ENCODE measurements at regions not wholly inside any gene's neighbourhood (a gene's known extent, or its start where the extent isn't known, plus 50 kb on each side); places are given as distances from the start of the nearest gene placed in this dataset.
A peak's percentile ranks its signal among the peaks of the same experiment; 100 is the strongest.

DNA sequence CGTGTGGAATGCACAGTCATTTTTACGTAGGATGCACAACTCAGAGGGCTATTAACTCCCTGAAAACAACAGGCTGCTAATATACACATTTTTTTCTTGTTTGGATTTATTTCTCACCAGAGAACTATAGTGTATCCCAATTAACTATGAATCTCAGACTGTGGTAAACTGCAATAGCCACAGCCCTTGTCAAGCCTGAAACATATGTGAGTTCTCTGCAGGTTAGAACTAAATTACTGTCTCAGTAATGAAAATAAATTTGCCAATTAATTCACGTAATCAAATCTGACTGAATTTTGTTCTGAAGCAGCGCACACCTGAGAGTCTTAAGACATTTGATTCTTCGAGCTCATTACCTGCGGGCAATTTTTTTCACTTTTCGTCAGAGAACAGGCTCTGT is 318.6 kb downstream of the PMP22 start:
- no peak for DNase-seq

DNA sequence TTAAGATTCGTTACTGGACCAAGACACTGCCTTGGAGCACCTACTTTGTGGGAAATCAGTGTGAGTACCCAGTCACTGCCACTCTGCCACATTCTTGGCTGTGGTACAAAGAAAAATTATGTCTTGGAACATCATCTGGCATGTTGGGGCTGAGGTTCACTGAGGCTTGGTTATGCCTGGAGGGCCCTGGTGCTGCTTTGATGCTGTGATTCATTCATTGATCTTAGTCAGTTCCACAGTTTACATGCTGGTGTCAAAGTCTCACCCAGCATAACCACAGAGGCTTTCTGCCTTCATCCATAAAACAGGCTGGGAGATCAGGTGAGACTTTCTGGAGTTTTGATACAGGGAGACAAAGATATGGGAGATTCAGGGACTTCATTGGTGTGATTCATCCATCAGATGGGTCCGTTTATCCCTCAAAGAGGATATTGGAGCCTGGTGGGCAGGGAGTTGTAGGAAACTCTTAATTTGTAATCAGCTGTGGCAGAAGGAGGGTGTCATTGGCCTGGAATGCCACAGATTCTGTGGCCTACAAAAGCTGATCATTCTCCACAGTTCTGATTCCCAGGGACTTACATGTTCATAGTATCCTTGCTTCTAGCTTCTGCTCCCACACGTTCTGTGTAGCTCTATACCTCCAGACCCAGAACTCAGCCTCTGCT is 322.5 kb downstream of the PMP22 start:
- no peak for DNase-seq

DNA sequence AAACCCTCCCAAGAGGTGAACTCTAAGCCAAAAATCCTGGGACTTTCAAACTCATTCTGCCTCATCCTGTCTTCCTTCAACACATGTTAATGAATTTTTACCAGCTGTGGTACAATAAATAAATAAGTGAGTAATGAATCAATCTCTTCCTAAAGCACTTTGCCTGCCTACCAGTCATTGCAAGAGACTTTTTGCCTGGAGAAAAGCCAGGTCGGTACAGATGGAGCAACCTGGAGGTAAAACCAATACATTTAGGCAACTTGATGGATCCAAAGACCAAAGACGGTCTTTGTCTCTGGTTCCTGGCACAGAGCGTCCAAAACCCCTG is 324.2 kb downstream of the PMP22 start:
- DNase-seq: no peak

DNA sequence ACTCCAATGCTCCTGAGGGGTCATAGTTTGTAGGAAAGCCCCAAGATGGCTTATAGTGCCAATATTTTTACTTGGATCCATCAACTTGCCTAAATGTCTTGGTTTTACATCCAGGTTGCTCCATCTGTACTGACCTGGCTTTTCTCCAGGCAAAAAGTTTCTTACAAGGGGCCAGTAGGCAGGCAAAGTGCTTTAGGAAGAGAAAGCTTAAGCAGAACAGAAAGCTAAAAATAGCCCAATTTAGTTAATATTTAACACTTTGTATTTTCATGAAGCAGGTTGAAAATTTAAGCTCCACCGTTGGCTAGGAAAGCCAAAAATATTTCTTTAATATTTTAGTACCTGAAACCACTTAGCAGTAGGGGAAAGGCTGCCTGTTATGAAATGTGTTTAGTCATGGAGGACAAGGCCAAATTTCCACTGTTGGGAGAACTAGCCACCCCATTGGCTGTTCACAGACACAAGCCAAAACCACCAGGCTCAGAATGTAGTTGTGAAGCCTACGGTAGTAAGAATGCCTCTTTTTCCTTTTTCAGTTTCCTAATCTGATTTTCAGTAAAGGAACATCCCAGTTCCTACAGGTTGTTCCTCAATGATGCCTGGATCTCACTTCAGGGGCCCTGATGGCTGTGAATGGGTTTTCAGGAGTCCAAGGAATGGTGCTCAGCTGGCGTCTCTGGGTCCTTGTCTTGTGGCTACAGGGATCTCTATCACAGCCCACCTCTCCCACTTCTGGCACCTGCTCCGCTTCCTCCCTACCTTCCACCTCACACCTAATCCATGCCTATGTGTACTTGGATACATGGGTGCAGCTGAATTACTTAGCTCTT is 324.8 kb downstream of the PMP22 start:
- no peak for DNase-seq

DNA sequence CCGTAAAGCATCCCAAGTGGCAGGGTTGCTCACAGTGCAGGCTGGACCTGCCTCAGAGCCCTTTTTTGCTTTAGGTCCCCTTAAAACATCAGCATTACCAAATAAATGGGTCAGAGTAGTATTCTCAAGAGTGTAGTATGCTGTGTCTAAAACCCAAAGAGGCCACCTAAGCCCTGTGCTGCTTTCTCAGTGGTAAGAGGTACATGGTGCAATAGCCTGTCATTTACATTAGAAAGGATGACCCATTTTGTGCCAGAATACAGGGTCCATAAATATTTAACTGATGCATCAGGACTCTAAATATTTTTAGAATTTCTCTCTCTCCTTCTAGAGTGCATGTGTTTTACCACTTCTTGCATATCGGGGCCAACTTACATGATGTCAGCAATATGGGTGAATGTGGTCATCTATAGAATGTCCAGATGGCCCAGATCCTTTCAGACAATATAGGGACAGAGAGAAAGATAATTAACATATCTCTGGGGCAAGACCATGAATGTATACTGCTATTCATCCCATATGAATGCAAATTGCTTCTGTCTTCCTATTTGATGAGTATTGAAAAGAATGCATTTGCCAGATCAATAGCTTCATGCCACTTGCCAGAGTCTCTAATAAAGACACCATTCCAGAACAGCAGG is 329.2 kb downstream of the PMP22 start:
- no peak for DNase-seq

DNA sequence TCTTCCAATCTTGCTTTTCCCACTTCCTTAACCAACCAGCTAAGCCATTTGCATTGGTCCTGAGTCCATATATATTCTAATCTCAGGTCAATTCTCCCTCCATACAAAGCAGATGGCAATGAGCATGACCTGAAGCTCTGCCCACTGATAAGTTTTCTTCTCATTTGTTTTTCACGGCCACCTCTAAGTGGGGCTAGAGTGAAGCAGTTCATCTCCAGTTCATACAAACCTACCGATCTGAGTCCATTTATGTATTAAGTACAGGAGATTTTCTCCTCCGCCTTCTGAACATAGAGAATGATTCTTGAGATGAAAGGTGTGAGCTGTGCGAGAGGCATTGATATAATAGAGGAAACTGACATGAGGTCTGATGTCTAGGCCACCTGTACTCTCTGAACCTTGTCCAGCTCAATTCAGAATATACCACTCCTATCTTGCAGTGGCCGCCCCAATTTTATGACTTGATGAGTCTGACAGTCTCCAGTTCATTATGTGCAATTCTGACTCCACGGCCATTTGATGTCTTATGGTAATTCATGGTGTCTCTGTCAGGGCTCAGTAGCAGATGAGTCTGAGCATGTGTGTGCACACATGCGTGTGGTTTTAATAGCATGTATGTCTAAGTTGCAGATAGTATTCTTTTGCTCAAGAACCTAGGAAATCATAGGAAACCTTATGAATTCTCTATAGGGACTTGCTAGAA is 329.8 kb downstream of the PMP22 start:
- DNase-seq: no peak

DNA sequence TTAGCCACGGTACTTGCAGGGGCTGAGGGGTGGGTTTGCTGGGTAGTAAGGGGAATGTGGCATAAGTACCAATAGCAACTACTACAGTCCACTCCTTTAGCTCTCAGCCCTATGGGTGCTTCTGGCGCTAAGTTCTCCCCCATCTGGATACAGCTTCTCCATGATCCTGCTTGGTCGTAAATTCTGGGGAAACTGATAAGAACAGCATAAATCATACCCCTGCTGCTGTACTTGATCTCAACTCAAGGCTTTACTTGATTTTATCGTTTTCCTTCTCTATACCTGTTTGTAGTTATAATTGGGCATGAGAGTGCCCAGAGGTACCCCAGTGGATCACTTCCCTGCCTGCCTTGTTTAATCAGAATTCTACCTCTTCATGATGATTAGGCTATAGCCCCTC is 331.4 kb downstream of the PMP22 start:
- DNase-seq: no peak

DNA sequence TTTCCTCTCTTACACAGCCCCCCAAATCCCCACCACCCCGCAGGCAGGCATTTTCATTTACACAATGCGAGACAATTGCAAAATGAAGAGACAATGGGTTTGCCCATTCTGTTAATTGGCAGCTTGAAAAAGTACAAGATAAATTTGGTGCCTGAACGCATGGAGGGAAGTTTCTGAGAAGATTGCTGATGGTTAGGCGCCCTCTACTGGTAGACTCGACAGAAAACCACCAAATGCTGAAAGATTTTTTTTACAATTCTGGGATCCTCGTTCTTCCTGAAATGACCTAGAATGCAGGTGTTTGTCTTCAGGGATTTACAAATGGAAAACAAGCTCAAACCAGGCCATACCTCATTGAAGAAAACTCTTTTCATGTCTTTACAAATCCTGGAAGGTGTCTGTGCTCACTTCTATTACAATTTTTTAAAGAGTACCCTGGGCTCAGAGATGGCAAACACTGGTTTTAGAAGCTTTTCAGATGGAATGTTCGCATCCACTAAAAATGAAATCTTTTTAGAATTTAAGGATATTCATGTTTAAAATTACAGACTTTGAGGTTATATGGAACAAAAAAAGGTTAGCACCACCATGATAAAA is 338.5 kb downstream of the PMP22 start:
- peak in 6 of 14 donors; percentile 2 to 32 (median 7) for DNase-seq

DNA sequence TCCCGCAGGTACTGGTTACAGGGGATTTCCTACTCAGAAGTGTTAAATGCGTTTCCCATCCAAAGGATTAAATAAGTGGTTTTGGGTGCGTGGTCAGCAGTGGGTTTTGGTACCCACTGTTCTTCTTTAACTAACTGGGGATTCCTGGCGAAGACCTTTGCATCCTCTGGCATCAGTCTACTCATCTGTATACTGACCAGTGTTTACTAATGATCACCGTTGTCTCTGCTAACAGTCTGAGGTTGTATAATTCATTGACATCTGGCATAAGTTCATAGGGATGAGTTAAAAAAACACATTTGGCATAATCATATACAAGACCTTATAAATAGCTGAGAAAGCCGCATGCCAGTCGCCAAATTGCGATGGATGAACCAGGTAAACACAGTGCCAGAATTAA is 339.1 kb downstream of the PMP22 start:
- DNase-seq: no peak

DNA sequence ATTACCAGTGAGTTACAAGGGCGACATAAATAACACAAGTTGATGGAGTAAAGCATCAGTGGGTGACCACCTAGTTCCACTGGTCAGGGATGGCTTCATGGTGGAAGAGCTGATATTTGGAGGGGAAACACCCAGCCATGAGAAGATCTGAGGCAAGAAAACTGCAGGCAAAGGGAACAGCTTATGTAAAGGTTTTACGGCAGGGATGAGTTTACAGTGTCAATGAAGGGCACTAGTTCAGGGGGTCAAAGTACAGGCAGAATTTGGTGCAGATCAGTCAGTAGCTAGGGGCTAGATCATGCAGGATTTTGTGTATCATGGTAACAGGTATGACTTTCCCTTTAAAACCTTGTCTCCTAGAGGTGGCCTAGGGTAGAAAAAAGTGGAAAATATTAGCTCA is 339.6 kb downstream of the PMP22 start:
- DNase-seq: no peak

DNA sequence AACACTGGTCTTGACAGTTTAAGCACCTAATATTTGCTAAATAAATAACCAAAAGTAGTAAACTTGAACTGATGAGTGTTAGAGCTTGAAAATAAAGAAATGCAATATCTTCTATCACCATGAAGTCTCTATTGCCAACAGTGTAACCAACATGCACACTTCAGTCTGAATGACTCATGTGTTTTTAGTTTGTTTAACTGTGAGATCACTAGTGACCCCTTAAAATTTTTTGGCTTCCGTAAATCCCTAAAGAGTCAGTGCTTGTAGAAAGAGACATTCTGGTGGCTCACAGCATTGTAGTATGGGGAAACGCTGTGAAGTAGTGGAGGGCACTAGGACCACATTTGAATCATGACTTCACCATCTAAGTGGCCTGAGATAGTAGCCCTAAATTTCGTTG is 341.1 kb downstream of the PMP22 start:
- DNase-seq: no peak

DNA sequence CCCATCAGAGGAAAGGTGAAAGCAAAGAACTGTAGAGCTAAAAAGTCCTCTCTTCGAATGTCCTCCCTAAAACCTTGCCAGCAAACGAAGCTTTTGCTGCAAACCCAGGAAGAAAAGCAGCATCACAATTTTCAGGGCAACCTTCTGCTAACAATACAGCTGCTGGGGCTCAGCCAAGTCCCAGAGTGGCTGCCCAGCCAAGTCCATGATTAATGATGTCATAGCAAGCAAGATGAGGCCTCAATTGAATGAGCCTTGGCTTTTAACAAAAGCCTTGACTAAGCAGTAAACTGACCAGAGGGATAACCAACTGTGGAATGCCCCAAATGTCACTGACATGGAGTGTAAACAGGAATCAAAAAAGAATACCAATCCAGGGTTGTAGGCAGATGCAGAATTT is 342.7 kb downstream of the PMP22 start:
- peak in 9 of 14 donors; percentile 10 to 45 (median 31) for DNase-seq

DNA sequence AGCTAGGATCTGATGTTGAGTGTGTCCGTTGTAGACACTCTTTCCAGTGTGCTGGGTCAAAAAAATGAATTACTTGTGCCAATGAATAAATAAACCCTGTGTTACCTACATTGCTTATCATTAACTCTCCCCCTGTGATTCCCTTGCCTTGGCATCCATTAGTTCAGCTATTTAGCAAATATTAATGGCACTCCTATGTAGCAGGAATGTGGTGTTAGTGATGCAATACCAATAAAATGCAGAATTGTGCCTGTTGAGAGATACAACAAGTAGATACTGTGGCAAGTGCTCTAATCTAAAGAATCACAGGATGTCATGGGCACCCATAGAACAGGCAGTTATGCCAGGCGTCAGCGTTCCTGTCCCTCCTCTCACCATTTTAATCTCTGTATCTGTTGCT is 343.2 kb downstream of the PMP22 start:
- DNase-seq: no peak

DNA sequence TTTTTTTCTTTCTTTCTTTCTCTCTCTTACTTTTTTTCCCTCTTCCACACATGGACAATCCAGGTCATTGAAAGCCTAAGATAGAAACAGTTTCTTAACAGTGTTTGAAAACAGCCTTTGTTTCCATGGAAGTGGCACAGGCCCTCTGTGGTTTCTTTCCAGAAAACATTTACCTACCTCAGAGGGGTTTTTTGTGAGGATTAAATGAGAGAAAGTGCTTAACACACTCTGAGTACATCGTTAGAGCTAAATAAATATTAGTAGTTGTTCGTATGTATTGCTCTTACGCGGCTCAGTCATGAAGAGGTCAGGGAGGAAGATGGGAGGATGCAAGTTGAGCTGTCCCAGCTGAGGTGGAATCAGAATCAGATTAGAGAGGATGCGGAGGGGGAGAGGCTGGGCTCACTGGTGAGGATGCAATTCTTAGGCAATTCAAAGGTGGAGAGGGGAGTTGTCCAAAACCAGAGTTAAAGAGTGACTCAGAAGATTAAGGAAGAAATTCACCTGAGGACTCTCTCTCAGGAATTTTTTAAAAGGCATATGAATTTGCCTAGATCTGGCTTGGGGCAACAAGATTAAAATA is 345.4 kb downstream of the PMP22 start:
- DNase-seq: no peak

DNA sequence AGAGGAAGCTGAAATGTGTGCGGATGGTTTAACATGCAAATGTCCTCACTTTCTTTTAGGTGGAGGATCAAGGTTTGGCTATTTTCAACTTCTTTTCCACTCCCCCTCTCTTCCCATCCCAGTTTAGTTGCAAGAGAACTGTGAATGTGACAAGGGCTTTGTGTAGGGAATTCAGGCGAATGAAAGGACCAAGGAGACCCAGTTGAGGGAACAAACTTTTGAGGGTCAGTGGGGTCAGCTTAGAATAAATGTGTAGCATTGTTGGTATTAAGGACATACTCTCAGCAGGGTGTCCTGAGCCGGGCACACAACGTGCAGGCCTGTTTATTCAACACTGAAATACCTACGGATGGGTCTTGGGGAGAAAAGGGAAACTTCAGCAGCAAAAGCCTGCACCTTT is 346.0 kb downstream of the PMP22 start:
- no peak for DNase-seq

DNA sequence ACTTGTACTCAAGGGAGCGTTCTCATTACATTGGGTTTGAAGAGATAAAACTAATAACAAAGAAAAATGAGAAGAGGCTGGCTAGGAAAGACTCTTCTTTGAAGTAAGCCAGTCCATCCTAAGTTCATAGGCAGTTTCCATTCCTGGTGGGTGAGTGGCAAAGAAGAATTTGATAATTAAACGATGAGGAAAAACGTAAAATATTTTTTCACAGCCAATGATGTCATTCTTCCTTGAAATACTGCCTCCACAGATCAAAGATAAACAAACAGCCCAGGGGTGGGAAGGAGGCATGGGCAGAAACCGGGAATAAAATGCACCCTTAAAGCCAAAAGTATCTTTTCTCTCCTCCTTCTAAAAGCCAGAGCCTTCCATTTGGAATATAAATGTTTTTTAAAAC is 346.6 kb downstream of the PMP22 start:
- no peak for DNase-seq

DNA sequence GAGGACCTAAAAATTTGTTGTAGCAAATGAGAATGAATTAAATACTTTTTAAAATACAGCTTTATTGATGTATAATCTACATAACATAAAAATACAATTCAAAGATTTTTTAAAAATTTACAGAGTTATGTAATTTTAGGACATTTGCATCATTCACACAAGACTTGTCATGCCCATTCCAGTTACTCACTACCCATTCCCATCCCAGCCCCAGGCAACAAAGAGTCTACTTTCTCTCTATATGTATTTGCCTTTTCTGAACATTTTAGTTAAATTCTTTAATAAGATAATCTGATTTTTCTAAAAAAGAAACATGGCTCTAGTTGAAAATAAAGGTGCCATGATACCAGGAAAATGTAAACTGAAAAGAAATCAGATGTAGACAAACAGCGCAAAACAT is 354.2 kb downstream of the PMP22 start:
- no peak for DNase-seq

DNA sequence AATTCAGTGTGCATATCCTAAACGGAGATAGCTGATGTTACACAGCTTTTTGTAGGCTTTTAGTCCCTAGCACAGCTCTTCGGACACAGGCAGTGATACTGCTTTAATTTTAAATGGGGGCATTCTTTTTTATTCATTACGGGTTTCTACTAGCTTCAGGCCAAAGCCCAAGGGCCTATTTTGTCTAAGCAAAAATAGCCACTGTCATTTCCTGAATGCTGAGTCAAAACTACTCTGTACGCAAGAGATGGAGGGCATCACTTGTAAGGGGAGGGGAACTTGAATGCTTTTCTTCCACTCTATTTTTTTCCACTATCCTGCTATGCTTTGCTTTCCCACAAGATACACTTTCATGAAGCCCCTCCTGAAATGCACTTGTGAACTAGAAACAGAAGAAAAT is 360.7 kb downstream of the PMP22 start:
- DNase-seq: no peak

DNA sequence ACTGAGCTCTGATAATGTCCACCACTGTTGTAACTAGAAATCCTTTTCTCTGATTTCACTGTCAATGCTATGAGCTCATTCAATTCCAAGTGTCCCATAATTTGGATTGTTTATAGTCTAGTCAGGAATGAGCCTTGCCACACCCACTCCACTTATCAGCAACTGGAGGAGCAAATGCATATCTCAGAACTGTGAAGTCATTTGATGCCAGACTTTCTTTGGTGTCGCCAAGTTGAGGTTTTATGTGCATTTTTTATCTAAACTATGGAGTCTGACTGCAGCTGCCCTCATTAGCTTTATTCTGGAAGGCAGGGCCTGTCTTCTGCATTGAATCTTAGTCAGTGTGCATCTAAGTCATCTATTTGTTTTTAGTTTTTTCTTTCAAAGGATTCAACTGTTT is 361.3 kb downstream of the PMP22 start:
- DNase-seq: no peak

DNA sequence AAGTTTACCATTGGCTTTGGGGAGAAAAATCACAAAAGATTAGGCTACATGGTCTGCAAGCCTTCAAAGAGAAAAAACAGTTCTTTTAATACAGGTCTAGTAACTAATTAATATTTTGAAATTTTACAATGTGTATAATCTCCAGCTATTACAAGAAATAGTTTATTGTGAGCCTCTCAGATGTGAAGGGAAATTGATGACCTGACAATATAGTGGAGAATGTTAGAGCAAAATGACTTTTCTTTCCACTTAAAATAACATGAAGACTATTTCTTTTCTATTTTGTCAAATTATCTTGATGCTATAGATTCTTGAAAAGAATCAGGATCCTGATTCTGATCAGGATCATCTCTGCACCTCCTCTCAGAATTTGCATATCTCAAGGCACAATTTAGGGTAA is 362.3 kb downstream of the PMP22 start:
- no peak for DNase-seq

DNA sequence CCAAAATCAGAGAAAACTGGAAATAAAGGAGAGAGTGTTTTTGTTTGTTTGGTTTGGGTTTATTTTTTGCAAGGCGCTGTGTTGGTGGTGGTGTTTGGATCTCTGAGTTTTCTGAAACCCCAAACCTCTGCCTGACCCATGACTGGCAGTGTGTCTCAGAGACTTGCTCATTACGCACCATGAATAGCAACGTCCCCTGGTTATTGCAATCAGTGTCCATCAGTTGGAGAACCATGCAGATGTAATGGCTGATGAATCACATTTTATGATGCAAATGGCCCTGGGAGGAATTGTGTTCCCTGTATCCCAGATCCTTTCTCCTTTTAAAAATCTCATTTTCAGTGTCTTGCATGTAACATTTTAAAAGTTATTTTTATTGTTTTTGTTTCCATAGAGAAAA is 362.8 kb downstream of the PMP22 start:
- no peak for DNase-seq

DNA sequence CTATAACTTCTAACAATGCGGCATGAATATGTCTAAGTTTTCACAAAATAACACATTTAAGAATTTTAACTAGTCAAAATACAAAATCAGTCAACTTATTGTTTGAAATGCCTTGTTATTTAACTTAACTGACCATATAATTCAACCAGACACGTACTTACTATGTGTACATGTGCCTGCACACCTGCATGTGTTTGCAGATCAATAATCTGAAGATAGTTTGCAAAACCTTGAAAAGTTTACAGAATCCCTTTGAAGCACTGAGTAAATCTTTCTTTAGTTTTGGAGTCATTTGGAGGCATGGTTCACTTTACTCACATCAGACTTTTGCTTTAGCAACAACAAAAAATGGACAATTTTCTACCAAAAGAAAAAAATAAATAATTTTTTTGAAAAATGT is 363.8 kb downstream of the PMP22 start:
- no peak for DNase-seq

Measured in C1 segment of cervical spinal cord (tissue), 14 donors.